Fibroblast of lung (primary cell): ENCODE measurements at regions not wholly inside any gene's neighbourhood (a gene's known extent, or its start where the extent isn't known, plus 50 kb on each side); places are given as distances from the start of the nearest gene placed in this dataset.

Experiments used
- CTCF ChIP-seq, 2 donors: IDR thresholded peaks in 1 of 2; conservative IDR thresholded peaks in 1 of 2; 1 replicate in 1 of 2; 2 replicates in 1 of 2; pipeline ENCODE4 v1.5.1; 2011 to 2012; ENCODE audit warnings: low read length in 2 of 2, control low read depth in 1 of 2, inconsistent platforms in 1 of 2, low read depth in 1 of 2, mild to moderate bottlenecking in 1 of 2
- EZH2 ChIP-seq: IDR thresholded peaks from 2 replicates; pipeline ENCODE4 v1.5.1; 2012; ENCODE audit warnings: low read length, control low read depth, mild to moderate bottlenecking; ENCODE audit errors: missing control alignments

- no peak for TF ChIP-seq CTCF (conservative IDR thresholded peaks at IDR 0.05 in 1 of 2, IDR thresholded peaks at IDR 0.05 in 1 of 2; ENCODE audit: low read depth in 1 of 2, low read length in 2 of 2)
- no peak for TF ChIP-seq EZH2
Observed at GRCh38 chr2:192948316-192948715, 753.6 kb upstream of the TMEFF2 start.
